ENCODE measurements at regions not wholly inside any gene's neighbourhood (a gene's known extent, or its start where the extent isn't known, plus 50 kb on each side); places are given as distances from the start of the nearest gene placed in this dataset.

- Histone ChIP-seq H3K4me2 (ENCODE audit: insufficient read depth, low read length) (no peak overlapping the region), H2AFZ (ENCODE audit: low read depth, low read length) (no peak overlapping the region), H4K20me1 (replicated peaks; ENCODE audit: control insufficient read depth, insufficient read depth, low read length) (no peaks in the 10 kb centered on the region), H3K9ac (ENCODE audit: insufficient read depth in 1 of 2, low read depth in 2 of 2, low read length in 2 of 2) (no peak overlapping the region), H3K4me1 (replicated peaks in 1 of 2; ENCODE audit: control insufficient read depth in 2 of 2, insufficient read depth in 2 of 2, low read length in 2 of 2) (no peaks in the 10 kb centered on the region), H3K79me2 (ENCODE audit: control insufficient read depth, insufficient read depth, low read length) (no peaks in the 10 kb centered on the region), H3K4me3 (no peak overlapping the region), H3K36me3 (ENCODE audit: control insufficient read depth, insufficient read depth, low read length) (no peaks in the 10 kb centered on the region), H3K9me3 (replicated peaks; ENCODE audit: control insufficient read depth, insufficient read depth, low read depth, low read length) (no peaks in the 10 kb centered on the region), H3K27ac (ENCODE audit: extremely low read depth, low read depth, low read length) (no peak overlapping the region), H3K9me1 (ENCODE audit: control insufficient read depth, insufficient read depth, low read length) (no peaks in the 10 kb centered on the region), H3K27me3 (ENCODE audit: control insufficient read depth in 2 of 2, insufficient read depth in 2 of 2, low read length in 2 of 2) (no peaks in the 10 kb centered on the region)
- in situ Hi-C loops (cut with MboI): no loop called here
- 1% methylated on average over 4 of the region's 4 CpGs for WGBS (ENCODE audit: insufficient coverage, low coverage, missing lambda C conversion rate)
- FAIRE-seq: no peak
- no TSS peak for BruUV-seq (replicated peaks)
- intact Hi-C loops (cut with micrococcal nuclease): no loop called here
- DNase-seq (ENCODE audit: extremely low read depth in 1 of 4, low spot score in 3 of 4): no peak
- ATAC-seq: no peak
- POLR2A ChIA-PET: no interaction called here
- no peak for TF ChIP-seq STAT6 (CRISPR knock-in tag; IDR thresholded peaks at IDR 0.05)
- TF ChIP-seq SMARCB1 (IDR thresholded peaks at IDR 0.05; ENCODE audit: insufficient read length, low read depth): no peak
- TF ChIP-seq PRMT5 (CRISPR knock-in tag; IDR thresholded peaks at IDR 0.05): no peak
- no peak for TF ChIP-seq ZNF75A (CRISPR knock-in tag; IDR thresholded peaks at IDR 0.05)
- TF ChIP-seq PPARD (CRISPR knock-in tag; IDR thresholded peaks at IDR 0.05): no peak
- TF ChIP-seq NONO (IDR thresholded peaks at IDR 0.05; ENCODE audit: low read depth in 2 of 2, low read length in 1 of 2): no peak
- no peak for TF ChIP-seq TAF15 (IDR thresholded peaks at IDR 0.05; ENCODE audit: low read depth, low read length)
- no peak for TF ChIP-seq PRDM10 (IDR thresholded peaks at IDR 0.05; ENCODE audit: partially characterized antibody)
- TF ChIP-seq ZNF436 (CRISPR knock-in tag; IDR thresholded peaks at IDR 0.05): no peak
- TF ChIP-seq HDAC1 (IDR thresholded peaks at IDR 0.05): no peak
- no peak for TF ChIP-seq AFF1 (IDR thresholded peaks at IDR 0.05; ENCODE audit: low read depth in 1 of 2, partially characterized antibody in 2 of 2)
- CTCF ChIA-PET (ENCODE audit: low intra/inter-chr PET ratio): no interaction called here
Observed at GRCh38 chr16:59263955-59264354, 529.8 kb upstream of the GOT2 start.
